H1 (cell line): ENCODE measurements at regions not wholly inside any gene's neighbourhood (a gene's known extent, or its start where the extent isn't known, plus 50 kb on each side); places are given as distances from the start of the nearest gene placed in this dataset.

Experiments used
- CTCF ChIA-PET: fragments of 300-600 bp; sonication (Branson Sonifier 250); formaldehyde crosslinking; loops from one replicate; lab custom pipeline; 2021; ENCODE audit not compliant: partially characterized antibody; lab: Charles Lee
- POLR2A ChIA-PET: fragments of 300-600 bp; sonication (Branson Sonifier 250); formaldehyde crosslinking; loops from one replicate; lab custom pipeline; 2021; ENCODE audit warnings: inconsistent platforms; ENCODE audit not compliant: partially characterized antibody; lab: Charles Lee
- DNase-seq, 2 experiments: peaks; one replicate each; pipeline versions ENCODE4 v3.0.0 to v3.0.0-alpha.2; 2010 to 2022; ENCODE audit warnings: low spot score in 2 of 2, low read depth in 1 of 2, mixed read lengths in 1 of 2
- FAIRE-seq: peaks from 2 replicates; lab custom pipeline; 2011; peaks lifted over from hg19 to GRCh38; lab: Jason Lieb, UNC
- H2AFZ ChIP-seq: 2 replicates; pipeline ENCODE4 v1.8.1; 2012; ENCODE audit warnings: low read length, inconsistent platforms
- H2AK5ac ChIP-seq: 2 replicates; pipeline ENCODE4 v1.6.1; 2013; ENCODE audit warnings: low read depth, low read length
- H2BK120ac ChIP-seq: replicated peaks from 2 replicates; pipeline ENCODE3; 2013; ENCODE audit warnings: low read depth, low read length, inconsistent platforms
- H2BK12ac ChIP-seq: 2 replicates; pipeline ENCODE4 v1.6.1; 2013; ENCODE audit warnings: low read depth, low read length
- H2BK15ac ChIP-seq: 2 replicates; pipeline ENCODE4 v1.6.1; 2013; ENCODE audit warnings: low read length
- H2BK20ac ChIP-seq: 2 replicates; pipeline ENCODE4 v1.6.1; 2013; ENCODE audit warnings: low read length
- H2BK5ac ChIP-seq: 2 replicates; pipeline ENCODE4 v1.6.1; 2013; ENCODE audit warnings: low read depth, low read length
- H3K14ac ChIP-seq: 2 replicates; pipeline ENCODE4 v1.6.1; 2013; ENCODE audit warnings: inconsistent platforms; ENCODE audit not compliant: insufficient read length
- H3K18ac ChIP-seq: 2 replicates; pipeline ENCODE4 v1.6.1; 2013; ENCODE audit warnings: low read length; ENCODE audit errors: extremely low read depth
- H3K23ac ChIP-seq: 2 replicates; pipeline ENCODE4 v1.6.1; 2013; ENCODE audit warnings: inconsistent platforms; ENCODE audit not compliant: insufficient read length
- H3K23me2 ChIP-seq: 2 replicates; pipeline ENCODE4 v1.6.1; 2013; ENCODE audit warnings: low read depth, low read length
- H3K27ac ChIP-seq: 2 replicates; pipeline ENCODE4 v1.6.1; 2011; ENCODE audit warnings: low read depth, low read length, inconsistent platforms
- H3K27me3 ChIP-seq, 4 experiments: replicated peaks in 1 of 4; 1 replicate in 1 of 4; 2 replicates in 3 of 4; pipeline versions ENCODE4 v1.6.1 to v1.8.1; 2011 to 2013; ENCODE audit warnings: low read length in 3 of 4, mild to moderate bottlenecking in 3 of 4, inconsistent platforms in 2 of 4, mixed read lengths in 2 of 4, moderate library complexity in 1 of 4; ENCODE audit not compliant: control insufficient read depth in 3 of 4, insufficient read depth in 3 of 4; ENCODE audit errors: extremely low read depth in 1 of 4
- H3K36me3 ChIP-seq, 4 experiments: 2 replicates each; pipeline versions ENCODE4 v1.6.1 to v1.8.1; 2011 to 2013; ENCODE audit warnings: mild to moderate bottlenecking in 4 of 4, low read length in 3 of 4, moderate library complexity in 2 of 4, control low read depth in 1 of 4, inconsistent platforms in 1 of 4; ENCODE audit not compliant: insufficient read depth in 4 of 4, control insufficient read depth in 2 of 4
- H3K4ac ChIP-seq: replicated peaks from 2 replicates; pipeline ENCODE3; 2013; ENCODE audit warnings: low read length, low read depth, mixed read lengths, inconsistent platforms; ENCODE audit not compliant: insufficient read length
- H3K4me1 ChIP-seq, 4 experiments: replicated peaks in 1 of 4; 1 replicate in 1 of 4; 2 replicates in 3 of 4; pipeline versions ENCODE4 v1.6.1 to v1.8.1; 2011 to 2013; ENCODE audit warnings: low read length in 3 of 4, inconsistent platforms in 2 of 4, mixed read lengths in 1 of 4; ENCODE audit not compliant: insufficient read depth in 4 of 4, control insufficient read depth in 3 of 4
- H3K4me2 ChIP-seq, 2 experiments: 2 replicates each; pipeline versions ENCODE4 v1.6.1 to v1.8.1; 2011 to 2013; ENCODE audit warnings: low read depth in 2 of 2, low read length in 2 of 2, control low read depth in 1 of 2, inconsistent platforms in 1 of 2, mild to moderate bottlenecking in 1 of 2; ENCODE audit not compliant: insufficient read depth in 1 of 2
- H3K4me3 ChIP-seq, 4 experiments: fragments of 200-600, 300-600 bp in 1 of 4; sonication (generic), shearing (Covaris generic), sonication (Bioruptor Twin) in 1 of 4; 2 replicates each; pipeline versions ENCODE4 v1.5.1 to v1.8.1; 2011 to 2016; ENCODE audit warnings: low read length in 4 of 4, low read depth in 3 of 4, control low read depth in 2 of 4, inconsistent platforms in 2 of 4, mild to moderate bottlenecking in 2 of 4, mixed read lengths in 1 of 4, moderate library complexity in 1 of 4; ENCODE audit not compliant: insufficient read depth in 2 of 4; ENCODE audit errors: extremely low read depth in 1 of 4
- H3K56ac ChIP-seq: replicated peaks from 2 replicates; pipeline ENCODE3; 2013; ENCODE audit warnings: low read depth, mild to moderate bottlenecking, mixed read lengths, low read length, inconsistent platforms; ENCODE audit not compliant: insufficient read length
- H3K79me1 ChIP-seq: 2 replicates; pipeline ENCODE4 v1.6.1; 2013; ENCODE audit warnings: low read depth, low read length, control low read depth
- H3K79me2 ChIP-seq, 2 experiments: 2 replicates each; pipeline versions ENCODE4 v1.6.1 to v1.8.1; 2012 to 2013; ENCODE audit warnings: low read length in 2 of 2, mild to moderate bottlenecking in 2 of 2, inconsistent platforms in 1 of 2; ENCODE audit not compliant: insufficient read depth in 2 of 2, control insufficient read depth in 1 of 2
- H3K9ac ChIP-seq, 4 experiments: replicated peaks in 1 of 4; 1 replicate in 1 of 4; 2 replicates in 3 of 4; pipeline versions ENCODE4 v1.6.1 to v1.8.1; 2011 to 2013; ENCODE audit warnings: low read depth in 3 of 4, low read length in 3 of 4, control low read depth in 2 of 4, mild to moderate bottlenecking in 2 of 4, moderate library complexity in 2 of 4, inconsistent platforms in 1 of 4; ENCODE audit errors: extremely low read depth in 1 of 4
- H3K9me3 ChIP-seq, 2 experiments: 2 replicates each; pipeline versions ENCODE4 v1.6.1 to v1.8.1; 2012 to 2013; ENCODE audit warnings: mild to moderate bottlenecking in 2 of 2, moderate library complexity in 2 of 2, control low read depth in 1 of 2, inconsistent platforms in 1 of 2, low read depth in 1 of 2, low read length in 1 of 2, mixed read lengths in 1 of 2; ENCODE audit not compliant: insufficient read depth in 2 of 2
- H4K20me1 ChIP-seq, 2 experiments: replicated peaks in 1 of 2; 2 replicates each; pipeline versions ENCODE3 to v1.8.1; 2011 to 2013; ENCODE audit warnings: inconsistent platforms in 2 of 2, low read length in 2 of 2, mild to moderate bottlenecking in 1 of 2; ENCODE audit not compliant: insufficient read depth in 2 of 2, control insufficient read depth in 1 of 2
- H4K5ac ChIP-seq: 2 replicates; pipeline ENCODE4 v1.6.1; 2013; ENCODE audit warnings: low read length, low read depth, mixed read lengths, inconsistent platforms; ENCODE audit not compliant: insufficient read length
- H4K8ac ChIP-seq: 2 replicates; pipeline ENCODE4 v1.8.0; 2013; ENCODE audit warnings: mild to moderate bottlenecking, moderate library complexity, low read length, inconsistent platforms; ENCODE audit not compliant: insufficient read depth; ENCODE audit errors: extremely low read depth
- H4K91ac ChIP-seq: replicated peaks from 2 replicates; pipeline ENCODE3; 2013; ENCODE audit warnings: low read length, mixed read lengths, inconsistent platforms; ENCODE audit not compliant: insufficient read length
- BCL11A ChIP-seq, 2 experiments: IDR thresholded peaks; one replicate each; pipeline ENCODE4 v1.6.1; 2011; ENCODE audit warnings: low read depth in 2 of 2, low read length in 2 of 2, mild to moderate bottlenecking in 2 of 2
- CTBP2 ChIP-seq: IDR thresholded peaks from 2 replicates; pipeline ENCODE4 v1.7.0; 2011; ENCODE audit warnings: borderline replicate concordance, mild to moderate bottlenecking, moderate library complexity, mixed read lengths, low read length; ENCODE audit not compliant: insufficient read depth, insufficient read length
- EZH2 ChIP-seq: fragments of 200-600 bp; sonication (generic); IDR thresholded peaks from 2 replicates; pipeline ENCODE4 v1.7.1; 2012; ENCODE audit warnings: low read depth, mild to moderate bottlenecking, moderate library complexity, low read length, inconsistent platforms; ENCODE audit not compliant: severe bottlenecking
- JUN ChIP-seq: IDR thresholded peaks from 2 replicates; pipeline ENCODE4 v1.6.1; 2011; ENCODE audit warnings: low read depth, mild to moderate bottlenecking, improper control_type of control experiment, low read length
- NANOG ChIP-seq: IDR thresholded peaks from 2 replicates; pipeline ENCODE4 v1.6.1; 2011; ENCODE audit warnings: low read length, low read depth, mild to moderate bottlenecking, inconsistent platforms; ENCODE audit not compliant: insufficient read depth, poor library complexity, severe bottlenecking
- POU5F1 ChIP-seq: IDR thresholded peaks from 2 replicates; pipeline ENCODE4 v1.6.1; 2011; ENCODE audit warnings: low read depth, mild to moderate bottlenecking, low read length, moderate library complexity
- RNF2 ChIP-seq: fragments of 200-900, 300-1000 bp; sonication (generic); IDR thresholded peaks from 2 replicates; pipeline ENCODE4 v1.7.1; 2016; ENCODE audit warnings: borderline replicate concordance, low read depth, mild to moderate bottlenecking, antibody characterized with exemption, low read length; ENCODE audit not compliant: poor library complexity, severe bottlenecking; ENCODE audit errors: missing control alignments
- SAP30 ChIP-seq: fragments of 300-600 bp; sonication (generic); IDR thresholded peaks from 2 replicates; pipeline ENCODE4 v1.7.1; 2012; ENCODE audit warnings: low read length, moderate library complexity, mild to moderate bottlenecking, inconsistent platforms; ENCODE audit not compliant: insufficient read depth, insufficient replicate concordance
- SIN3A ChIP-seq, 2 experiments: IDR thresholded peaks in 1 of 2; conservative IDR thresholded peaks in 1 of 2; 2 replicates each; pipeline ENCODE4 v1.6.1; 2011 to 2012; ENCODE audit warnings: low read length in 2 of 2, improper control_type of control experiment in 1 of 2, low read depth in 1 of 2, mild to moderate bottlenecking in 1 of 2
- SIX5 ChIP-seq: IDR thresholded peaks from 2 replicates; pipeline ENCODE4 v1.6.1; 2011; ENCODE audit warnings: mild to moderate bottlenecking, low read depth, low read length
- SP4 ChIP-seq: IDR thresholded peaks from 2 replicates; pipeline ENCODE4 v1.6.1; 2012; ENCODE audit warnings: low read length, inconsistent platforms
- SUZ12 ChIP-seq: fragments of 200-600 bp; sonication (generic); IDR thresholded peaks from 2 replicates; pipeline ENCODE4 v1.6.1; 2012; ENCODE audit warnings: mild to moderate bottlenecking, inconsistent platforms, low read length, moderate library complexity, mixed read lengths
- WGBS, 2 experiments: shearing (Covaris generic) in 1 of 2; methylation state at CpG; one replicate each; pipeline versions ENCODE4 v1.1.6 to v1.1.7; 2013 to 2015; ENCODE audit warnings: low lambda C conversion rate in 2 of 2, mixed read lengths in 2 of 2, inconsistent platforms in 1 of 2, low coverage in 1 of 2, missing lambda C conversion rate in 1 of 2; ENCODE audit not compliant: insufficient replicate concordance in 2 of 2, insufficient coverage in 1 of 2, insufficient read length in 1 of 2; ENCODE audit errors: extremely low coverage in 1 of 2, missing lambda C conversion rate in 1 of 2; 5-methylcytosine and 5-hydroxymethylcytosine counted together
- TF ChIP-seq, protein P1 (sequence below): IDR thresholded peaks from 2 replicates; pipeline ENCODE4 v1.6.1; 2011; ENCODE audit warnings: low read depth, mild to moderate bottlenecking, low read length; ENCODE audit not compliant: insufficient read depth

DNA sequence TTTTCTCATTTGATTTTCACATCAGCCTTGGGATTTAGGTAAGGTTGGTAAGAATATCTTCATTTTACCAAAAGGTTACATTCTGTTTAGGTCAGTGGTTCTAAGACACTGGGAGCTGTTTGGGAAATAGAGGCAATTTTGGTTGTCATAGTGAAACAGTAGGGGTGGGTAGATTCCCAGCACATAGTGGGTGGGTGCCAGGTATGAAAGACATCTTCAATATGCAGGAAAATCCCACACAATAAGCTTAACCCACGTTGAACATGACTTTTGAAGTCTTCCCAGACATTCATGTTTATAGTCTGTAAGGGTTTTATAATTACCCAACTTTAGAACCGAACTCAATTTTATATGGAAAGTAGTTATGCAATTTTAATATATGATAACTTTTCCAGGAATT, 249.6 kb downstream of the SNCA start:
- Histone ChIP-seq H2BK5ac (no peak overlapping the region), H4K20me1 (peaks cover 0 to 4% of the 10 kb centered on the region in 2 experiments), H2AK5ac (no peak overlapping the region), H2BK15ac (no peak overlapping the region), H3K79me2 (no peaks in the 10 kb centered on the region), H2AFZ (no peak overlapping the region), H3K4ac (no peak overlapping the region), H2BK20ac (no peak overlapping the region), H3K27ac (no peak overlapping the region), H3K4me3 (no peak overlapping the region), H3K18ac (no peak overlapping the region), H3K9ac (no peak overlapping the region), H2BK12ac (no peak overlapping the region), H3K14ac (no peak overlapping the region), H3K4me2 (no peak overlapping the region), H3K27me3 (peaks cover 6 to 32% (median 17%) of the 10 kb centered on the region in 4 experiments), H3K23ac (no peak overlapping the region), H3K4me1 (peaks cover 0 to 2% (median 0%) of the 10 kb centered on the region in 4 experiments; a peak in 1 of 7 replicates), H2BK120ac (no peak overlapping the region), H3K36me3 (no peaks in the 10 kb centered on the region), H4K8ac (no peak overlapping the region), H4K91ac (no peak overlapping the region), H3K23me2 (no peaks in the 10 kb centered on the region), H3K79me1 (no peaks in the 10 kb centered on the region), H3K9me3 (no peaks in the 10 kb centered on the region), H3K56ac (no peak overlapping the region), H4K5ac (no peak overlapping the region)
- WGBS, 2 experiments: 63% methylated on average over 2 of the region's 2 CpGs; no CpG with 5 or more reads in 1 of the 2 experiments
- DNase-seq (no peak), FAIRE-seq (no peak)
- CTCF ChIA-PET: interaction anchor here (1.2 to 1.9 kb wide), 3 partner anchors 10 to 53 kb away, joined by 3 to 5 read pairs (median 4); no protein-coding TSS in a partner anchor
- POLR2A ChIA-PET: no interaction called here
- no peak for TF ChIP-seq NANOG
- TF ChIP-seq SP4: no peak
- TF ChIP-seq SAP30: no peak
- no peak for TF ChIP-seq SIN3A (conservative IDR thresholded peaks at IDR 0.05 in 1 of 2, IDR thresholded peaks at IDR 0.05 in 1 of 2; ENCODE audit: low read depth in 1 of 2, low read length in 2 of 2)
- no peak for TF ChIP-seq RNF2
- no peak for TF ChIP-seq JUN
- TF ChIP-seq, protein P1, sequence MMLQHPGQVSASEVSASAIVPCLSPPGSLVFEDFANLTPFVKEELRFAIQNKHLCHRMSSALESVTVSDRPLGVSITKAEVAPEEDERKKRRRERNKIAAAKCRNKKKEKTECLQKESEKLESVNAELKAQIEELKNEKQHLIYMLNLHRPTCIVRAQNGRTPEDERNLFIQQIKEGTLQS: no peak
- TF ChIP-seq BCL11A (IDR thresholded peaks at IDR 0.05; ENCODE audit: low read depth in 2 of 2, low read length in 2 of 2): no peak
- no peak for TF ChIP-seq SIX5
- no peak for TF ChIP-seq CTBP2
- no peak for TF ChIP-seq POU5F1
- TF ChIP-seq SUZ12: no peak
- no peak for TF ChIP-seq EZH2
